ENCODE measurements at regions not wholly inside any gene's neighbourhood (a gene's known extent, or its start where the extent isn't known, plus 50 kb on each side); places are given as distances from the start of the nearest gene placed in this dataset.

- Histone ChIP-seq H3K27ac (no peak overlapping the region), H3K9me3 (no peaks in the 10 kb centered on the region), H3K4me3 (no peak overlapping the region), H3K36me3 (no peaks in the 10 kb centered on the region), H3K27me3 (replicated peaks; ENCODE audit: insufficient read depth) (no peaks in the 10 kb centered on the region), H3K4me1 (ENCODE audit: control insufficient read depth in 1 of 2, low read depth in 2 of 2) (no peaks in the 10 kb centered on the region)
- ATAC-seq (ENCODE audit: insufficient number of reproducible peaks, low FRiP score, low read depth) = no peak
- no peak for TF ChIP-seq CTCF (IDR thresholded peaks at IDR 0.05)
- DNase-seq (ENCODE audit: low spot score) = no peak
Observed at GRCh38 chr15:69719527-69720240, 267.1 kb downstream of the RPLP1 start.

GRCh38 chr15:69720536-69720935 is 267.9 kb downstream of the RPLP1 start:
- H3K27me3 ChIP-seq (replicated peaks; ENCODE audit: insufficient read depth) = no peaks in the 10 kb centered on the region
- TF ChIP-seq CTCF (IDR thresholded peaks at IDR 0.05) = no peak
- no peak overlapping the region for H3K4me3 ChIP-seq
- no peaks in the 10 kb centered on the region for H3K9me3 ChIP-seq
- no peaks in the 10 kb centered on the region for H3K4me1 ChIP-seq (ENCODE audit: control insufficient read depth in 1 of 2, low read depth in 2 of 2)
- H3K27ac ChIP-seq = no peak overlapping the region
- DNase-seq (ENCODE audit: low spot score) = no peak
- no peaks in the 10 kb centered on the region for H3K36me3 ChIP-seq
- ATAC-seq (ENCODE audit: insufficient number of reproducible peaks, low FRiP score, low read depth) = no peak

- TF ChIP-seq CTCF (IDR thresholded peaks at IDR 0.05) = no peak
- Histone ChIP-seq H3K36me3 (no peaks in the 10 kb centered on the region), H3K27me3 (replicated peaks; ENCODE audit: insufficient read depth) (no peaks in the 10 kb centered on the region), H3K4me3 (no peak overlapping the region), H3K4me1 (ENCODE audit: control insufficient read depth in 1 of 2, low read depth in 2 of 2) (no peaks in the 10 kb centered on the region), H3K9me3 (no peaks in the 10 kb centered on the region), H3K27ac (no peak overlapping the region)
- DNase-seq (ENCODE audit: low spot score) (no peak), ATAC-seq (ENCODE audit: insufficient number of reproducible peaks, low FRiP score, low read depth) (no peak)
Observed at GRCh38 chr15:69722924-69723323, 270.3 kb downstream of the RPLP1 start.

GRCh38 chr15:69723404-69724096 is 270.9 kb downstream of the RPLP1 start:
- no peaks in the 10 kb centered on the region for H3K27me3 ChIP-seq (replicated peaks; ENCODE audit: insufficient read depth)
- TF ChIP-seq CTCF (IDR thresholded peaks at IDR 0.05) = no peak
- no peaks in the 10 kb centered on the region for H3K36me3 ChIP-seq
- H3K27ac ChIP-seq = no peak overlapping the region
- no peak overlapping the region for H3K4me3 ChIP-seq
- H3K4me1 ChIP-seq (ENCODE audit: control insufficient read depth in 1 of 2, low read depth in 2 of 2) = no peaks in the 10 kb centered on the region
- ATAC-seq (ENCODE audit: insufficient number of reproducible peaks, low FRiP score, low read depth) = no peak
- no peaks in the 10 kb centered on the region for H3K9me3 ChIP-seq
- no peak for DNase-seq (ENCODE audit: low spot score)

GRCh38 chr15:69724333-69724732 is 271.7 kb downstream of the RPLP1 start:
- Histone ChIP-seq H3K27ac (no peak overlapping the region), H3K4me1 (ENCODE audit: control insufficient read depth in 1 of 2, low read depth in 2 of 2) (no peaks in the 10 kb centered on the region), H3K4me3 (no peak overlapping the region), H3K9me3 (no peaks in the 10 kb centered on the region), H3K27me3 (replicated peaks; ENCODE audit: insufficient read depth) (no peaks in the 10 kb centered on the region), H3K36me3 (no peaks in the 10 kb centered on the region)
- ATAC-seq (ENCODE audit: insufficient number of reproducible peaks, low FRiP score, low read depth) (no peak), DNase-seq (ENCODE audit: low spot score) (no peak)
- TF ChIP-seq CTCF (IDR thresholded peaks at IDR 0.05) = no peak
